Activated CD4-positive, CD25-positive, alpha-beta regulatory T cell treated with anti-CD3 and anti-CD28 coated beads, Interleukin-2, amount 50 U/mL, for 24 hours (primary cell): ENCODE measurements at regions not wholly inside any gene's neighbourhood (a gene's known extent, or its start where the extent isn't known, plus 50 kb on each side); places are given as distances from the start of the nearest gene placed in this dataset.

Experiments
- ATAC-seq, 2 donors: fragments of 150-1000 bp; cut with Tn5 transposase; one replicate each; pipeline ENCODE4 v1.10.0; 2021; ENCODE audit warnings: mild to moderate bottlenecking in 1 of 2, moderate library complexity in 1 of 2

GRCh38 chr9:88077071-88077617 is 61.1 kb downstream of the SPATA31C2 start:
- ATAC-seq: no peak

GRCh38 chr9:88076286-88077070 is 61.8 kb downstream of the SPATA31C2 start:
- ATAC-seq: peak; percentile 61 to 73

GRCh38 chr9:88075966-88076285 is 62.3 kb downstream of the SPATA31C2 start:
- ATAC-seq: no peak

- ATAC-seq: no peak
These were observed 62.8 kb downstream of the SPATA31C2 start for GRCh38 chr9:88075506-88075905.

- no peak for ATAC-seq
These were observed 63.3 kb downstream of the SPATA31C2 start for GRCh38 chr9:88074931-88075330.

GRCh38 chr9:88072831-88073375 is 65.4 kb downstream of the SPATA31C2 start:
- no peak for ATAC-seq

- ATAC-seq: no peak
These were observed 66.9 kb downstream of the SPATA31C2 start for GRCh38 chr9:88071331-88071730.

GRCh38 chr9:88065619-88066018 is 72.7 kb downstream of the SPATA31C2 start:
- no peak for ATAC-seq

- no peak for ATAC-seq
These were observed 73.7 kb downstream of the SPATA31C2 start for GRCh38 chr9:88064554-88064953.

- no peak for ATAC-seq
These were observed 77.5 kb downstream of the SPATA31C2 start for GRCh38 chr9:88060746-88061145.

GRCh38 chr9:88059469-88059868 is 78.8 kb downstream of the SPATA31C2 start:
- no peak for ATAC-seq

- ATAC-seq: no peak
These were observed 81.4 kb downstream of the SPATA31C2 start for GRCh38 chr9:88056876-88057275.

GRCh38 chr9:88053856-88054501 is 79.6 kb upstream of the CDK20 start:
- no peak for ATAC-seq

- ATAC-seq: no peak
These were observed 78.1 kb upstream of the CDK20 start for GRCh38 chr9:88052321-88052965.

GRCh38 chr9:88051138-88051537 is 76.8 kb upstream of the CDK20 start:
- no peak for ATAC-seq

GRCh38 chr9:88049677-88050307 is 75.5 kb upstream of the CDK20 start:
- ATAC-seq: no peak

GRCh38 chr9:88046542-88046941 is 72.2 kb upstream of the CDK20 start:
- no peak for ATAC-seq

GRCh38 chr9:88045686-88046085 is 71.4 kb upstream of the CDK20 start:
- ATAC-seq: no peak

- no peak for ATAC-seq
These were observed 69.9 kb upstream of the CDK20 start for GRCh38 chr9:88044200-88044599.

- no peak for ATAC-seq
These were observed 69.3 kb upstream of the CDK20 start for GRCh38 chr9:88043647-88044046.

GRCh38 chr9:88041447-88041846 is 67.1 kb upstream of the CDK20 start:
- no peak for ATAC-seq

- no peak for ATAC-seq
These were observed 63.0 kb upstream of the CDK20 start for GRCh38 chr9:88037285-88037845.

- no peak for ATAC-seq
These were observed 60.6 kb upstream of the CDK20 start for GRCh38 chr9:88034964-88035363.
